ENCODE measurements at regions not wholly inside any gene's neighbourhood (a gene's known extent, or its start where the extent isn't known, plus 50 kb on each side); places are given as distances from the start of the nearest gene placed in this dataset.

GRCh38 chr3:135456108-135456790 lies 509.3 kb upstream of the PPP2R3A start:
- Histone ChIP-seq H4K5ac (ENCODE audit: low read length) (no peak overlapping the region), H3K79me2 (ENCODE audit: control insufficient read depth, insufficient read depth, low read length) (no peaks in the 10 kb centered on the region), H3K79me1 (ENCODE audit: low read length) (no peaks in the 10 kb centered on the region), H3K9ac (ENCODE audit: low read length) (no peak overlapping the region), H4K8ac (ENCODE audit: low read depth, low read length) (no peak overlapping the region), H2BK15ac (replicated peaks; ENCODE audit: low read depth) (no peak overlapping the region), H3K18ac (ENCODE audit: low read length) (no peak overlapping the region), H3K56ac (ENCODE audit: low read length) (no peak overlapping the region), H3K27ac (ENCODE audit: low read depth, low read length) (no peak overlapping the region), H3K36me3 (ENCODE audit: control insufficient read depth, insufficient read depth, low read length) (no peaks in the 10 kb centered on the region), H3K4me1 (ENCODE audit: control insufficient read depth, low read depth, low read length) (peaks cover 2% of the 10 kb centered on the region), H2BK5ac (ENCODE audit: low read length) (no peak overlapping the region), H3K4me3 (ENCODE audit: low read length) (no peak overlapping the region), H2BK120ac (ENCODE audit: low read depth, low read length) (no peak overlapping the region), H3K23ac (ENCODE audit: low read length) (no peak overlapping the region), H3K4me2 (ENCODE audit: low read length) (no peak overlapping the region), H2AK5ac (ENCODE audit: low read length) (no peak overlapping the region), H3K4ac (ENCODE audit: low read depth, low read length) (no peak overlapping the region), H3K27me3 (ENCODE audit: insufficient read depth, low read length, poor library complexity) (no peaks in the 10 kb centered on the region)
- no CpG with 5 or more reads among the region's 15 CpGs for WGBS (ENCODE audit: extremely low coverage, insufficient coverage, low lambda C conversion rate)
- DNase-seq: peak; percentile 85

GRCh38 chr3:135458541-135459322 lies 506.8 kb upstream of the PPP2R3A start:
- no peaks in the 10 kb centered on the region for H3K79me1 ChIP-seq (ENCODE audit: low read length)
- H3K4me3 ChIP-seq (ENCODE audit: low read length): no peak overlapping the region
- no peak overlapping the region for H3K4me2 ChIP-seq (ENCODE audit: low read length)
- no peaks in the 10 kb centered on the region for H3K4me1 ChIP-seq (ENCODE audit: control insufficient read depth, low read depth, low read length)
- H2BK120ac ChIP-seq (ENCODE audit: low read depth, low read length): no peak overlapping the region
- no peaks in the 10 kb centered on the region for H3K79me2 ChIP-seq (ENCODE audit: control insufficient read depth, insufficient read depth, low read length)
- no peaks in the 10 kb centered on the region for H3K36me3 ChIP-seq (ENCODE audit: control insufficient read depth, insufficient read depth, low read length)
- no peak overlapping the region for H4K8ac ChIP-seq (ENCODE audit: low read depth, low read length)
- no peaks in the 10 kb centered on the region for H3K27me3 ChIP-seq (ENCODE audit: insufficient read depth, low read length, poor library complexity)
- H3K9ac ChIP-seq (ENCODE audit: low read length): no peak overlapping the region
- no peak overlapping the region for H3K56ac ChIP-seq (ENCODE audit: low read length)
- no peak overlapping the region for H4K5ac ChIP-seq (ENCODE audit: low read length)
- no peak overlapping the region for H2BK15ac ChIP-seq (replicated peaks; ENCODE audit: low read depth)
- no peak overlapping the region for H2AK5ac ChIP-seq (ENCODE audit: low read length)
- no peak overlapping the region for H3K4ac ChIP-seq (ENCODE audit: low read depth, low read length)
- no peak for DNase-seq
- no peak overlapping the region for H3K27ac ChIP-seq (ENCODE audit: low read depth, low read length)
- no peak overlapping the region for H2BK5ac ChIP-seq (ENCODE audit: low read length)
- WGBS (ENCODE audit: extremely low coverage, insufficient coverage, low lambda C conversion rate): no CpG with 5 or more reads among the region's 10 CpGs
- no peak overlapping the region for H3K18ac ChIP-seq (ENCODE audit: low read length)
- H3K23ac ChIP-seq (ENCODE audit: low read length): no peak overlapping the region

DNA sequence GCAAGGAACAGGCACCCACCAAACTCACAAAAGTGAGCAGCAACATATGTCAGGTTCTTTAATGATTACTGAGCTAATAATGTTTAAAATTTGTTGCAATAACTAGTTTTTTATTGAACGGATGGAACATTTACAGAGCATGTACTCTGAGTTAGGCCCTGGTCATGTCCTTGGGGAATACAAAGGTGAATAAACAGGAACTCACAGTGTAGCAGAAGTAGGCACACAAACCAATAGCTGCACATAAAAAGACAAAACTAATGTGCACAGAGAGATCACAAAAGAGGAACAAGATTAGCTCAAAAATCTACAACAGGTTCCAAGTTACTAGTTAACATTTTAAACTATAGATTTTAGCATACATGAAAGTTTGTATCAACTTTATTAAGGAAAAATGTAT lies 505.3 kb upstream of the PPP2R3A start:
- H3K56ac ChIP-seq (ENCODE audit: low read length): no peak overlapping the region
- H3K27ac ChIP-seq (ENCODE audit: low read depth, low read length): no peak overlapping the region
- H3K23ac ChIP-seq (ENCODE audit: low read length): no peak overlapping the region
- H3K4me2 ChIP-seq (ENCODE audit: low read length): no peak overlapping the region
- no CpG with 5 or more reads among the region's 1 CpG for WGBS (ENCODE audit: extremely low coverage, insufficient coverage, low lambda C conversion rate)
- H3K4ac ChIP-seq (ENCODE audit: low read depth, low read length): no peak overlapping the region
- no peak overlapping the region for H2BK5ac ChIP-seq (ENCODE audit: low read length)
- no peak overlapping the region for H4K8ac ChIP-seq (ENCODE audit: low read depth, low read length)
- no peak for DNase-seq
- H3K79me1 ChIP-seq (ENCODE audit: low read length): no peaks in the 10 kb centered on the region
- no peak overlapping the region for H4K5ac ChIP-seq (ENCODE audit: low read length)
- no peak overlapping the region for H2BK120ac ChIP-seq (ENCODE audit: low read depth, low read length)
- no peaks in the 10 kb centered on the region for H3K27me3 ChIP-seq (ENCODE audit: insufficient read depth, low read length, poor library complexity)
- H3K18ac ChIP-seq (ENCODE audit: low read length): no peak overlapping the region
- H2AK5ac ChIP-seq (ENCODE audit: low read length): no peak overlapping the region
- H3K9ac ChIP-seq (ENCODE audit: low read length): no peak overlapping the region
- no peaks in the 10 kb centered on the region for H3K36me3 ChIP-seq (ENCODE audit: control insufficient read depth, insufficient read depth, low read length)
- no peak overlapping the region for H3K4me3 ChIP-seq (ENCODE audit: low read length)
- no peaks in the 10 kb centered on the region for H3K79me2 ChIP-seq (ENCODE audit: control insufficient read depth, insufficient read depth, low read length)
- H2BK15ac ChIP-seq (replicated peaks; ENCODE audit: low read depth): no peak overlapping the region
- no peaks in the 10 kb centered on the region for H3K4me1 ChIP-seq (ENCODE audit: control insufficient read depth, low read depth, low read length)

- H3K79me1 ChIP-seq (ENCODE audit: low read length): no peaks in the 10 kb centered on the region
- no peaks in the 10 kb centered on the region for H3K4me1 ChIP-seq (ENCODE audit: control insufficient read depth, low read depth, low read length)
- DNase-seq: no peak
- H3K18ac ChIP-seq (ENCODE audit: low read length): no peak overlapping the region
- no peak overlapping the region for H3K4ac ChIP-seq (ENCODE audit: low read depth, low read length)
- no peak overlapping the region for H2BK5ac ChIP-seq (ENCODE audit: low read length)
- H3K4me3 ChIP-seq (ENCODE audit: low read length): no peak overlapping the region
- H3K27ac ChIP-seq (ENCODE audit: low read depth, low read length): no peak overlapping the region
- H3K9ac ChIP-seq (ENCODE audit: low read length): no peak overlapping the region
- no peak overlapping the region for H3K56ac ChIP-seq (ENCODE audit: low read length)
- H2AK5ac ChIP-seq (ENCODE audit: low read length): no peak overlapping the region
- H3K4me2 ChIP-seq (ENCODE audit: low read length): no peak overlapping the region
- WGBS (ENCODE audit: extremely low coverage, insufficient coverage, low lambda C conversion rate): no CpG with 5 or more reads among the region's 1 CpG
- no peaks in the 10 kb centered on the region for H3K36me3 ChIP-seq (ENCODE audit: control insufficient read depth, insufficient read depth, low read length)
- no peak overlapping the region for H2BK15ac ChIP-seq (replicated peaks; ENCODE audit: low read depth)
- no peak overlapping the region for H3K23ac ChIP-seq (ENCODE audit: low read length)
- no peaks in the 10 kb centered on the region for H3K27me3 ChIP-seq (ENCODE audit: insufficient read depth, low read length, poor library complexity)
- H2BK120ac ChIP-seq (ENCODE audit: low read depth, low read length): no peak overlapping the region
- H4K5ac ChIP-seq (ENCODE audit: low read length): no peak overlapping the region
- H3K79me2 ChIP-seq (ENCODE audit: control insufficient read depth, insufficient read depth, low read length): no peaks in the 10 kb centered on the region
- H4K8ac ChIP-seq (ENCODE audit: low read depth, low read length): no peak overlapping the region
Measured at GRCh38 chr3:135471911-135472310, 493.6 kb upstream of the PPP2R3A start.

DNA sequence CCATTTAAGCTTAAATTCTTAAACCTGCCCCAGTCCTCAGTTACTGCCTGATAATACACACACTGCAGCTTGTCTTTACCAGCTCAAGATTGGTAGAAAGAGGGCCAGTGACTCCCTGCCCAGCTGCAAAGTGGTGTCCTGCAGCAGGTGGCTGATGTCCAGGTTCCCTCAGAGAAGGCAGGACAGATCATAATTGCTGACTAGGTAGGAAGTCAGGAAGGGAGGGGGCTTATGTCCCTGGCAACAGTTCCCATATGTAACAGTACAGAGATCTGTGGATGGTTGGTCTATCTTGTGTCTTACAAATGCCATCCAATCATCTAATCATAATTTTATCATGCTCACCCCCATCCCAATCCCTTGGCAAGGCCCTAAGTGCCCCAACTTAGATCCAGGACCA lies 492.1 kb upstream of the PPP2R3A start:
- Histone ChIP-seq H3K23ac (ENCODE audit: low read length) (no peak overlapping the region), H3K27ac (ENCODE audit: low read depth, low read length) (no peak overlapping the region), H4K5ac (ENCODE audit: low read length) (no peak overlapping the region), H2BK5ac (ENCODE audit: low read length) (no peak overlapping the region), H2BK15ac (replicated peaks; ENCODE audit: low read depth) (no peak overlapping the region), H3K79me1 (ENCODE audit: low read length) (no peaks in the 10 kb centered on the region), H3K18ac (ENCODE audit: low read length) (no peak overlapping the region), H2BK120ac (ENCODE audit: low read depth, low read length) (no peak overlapping the region), H3K79me2 (ENCODE audit: control insufficient read depth, insufficient read depth, low read length) (no peaks in the 10 kb centered on the region), H4K8ac (ENCODE audit: low read depth, low read length) (no peak overlapping the region), H3K36me3 (ENCODE audit: control insufficient read depth, insufficient read depth, low read length) (no peaks in the 10 kb centered on the region), H3K4ac (ENCODE audit: low read depth, low read length) (no peak overlapping the region), H3K4me1 (ENCODE audit: control insufficient read depth, low read depth, low read length) (no peaks in the 10 kb centered on the region), H3K4me3 (ENCODE audit: low read length) (no peak overlapping the region), H2AK5ac (ENCODE audit: low read length) (no peak overlapping the region), H3K9ac (ENCODE audit: low read length) (no peak overlapping the region), H3K56ac (ENCODE audit: low read length) (no peak overlapping the region), H3K27me3 (ENCODE audit: insufficient read depth, low read length, poor library complexity) (no peaks in the 10 kb centered on the region), H3K4me2 (ENCODE audit: low read length) (no peak overlapping the region)
- no peak for DNase-seq

Measured in mesendoderm (in vitro differentiated cells).